ENCODE measurements at regions not wholly inside any gene's neighbourhood (a gene's known extent, or its start where the extent isn't known, plus 50 kb on each side); places are given as distances from the start of the nearest gene placed in this dataset.

- CTCF ChIA-PET: no interaction called here
- no peak for DNase-seq (ENCODE audit: extremely low spot score)
- POLR2A ChIA-PET: no interaction called here
- no peak for TF ChIP-seq CTCF (IDR thresholded peaks at IDR 0.05; ENCODE audit: control extremely low read depth, extremely low read depth, low read depth, missing control alignments)
Observed at GRCh38 chr11:92576315-92576714, 351.7 kb downstream of the FAT3 start.

- ChIA-PET CTCF (interaction anchor here (1.3 to 1.6 kb wide), 2 partner anchors 10 to 15 kb away, joined by 3 read pairs; no protein-coding TSS in a partner anchor), POLR2A (no interaction called here)
- no peak for TF ChIP-seq CTCF (IDR thresholded peaks at IDR 0.05; ENCODE audit: control extremely low read depth, extremely low read depth, low read depth, missing control alignments)
- DNase-seq (ENCODE audit: extremely low spot score): no peak
Observed at GRCh38 chr11:92580908-92581307, 356.3 kb downstream of the FAT3 start.

- POLR2A ChIA-PET: no interaction called here
- TF ChIP-seq CTCF (IDR thresholded peaks at IDR 0.05; ENCODE audit: control extremely low read depth, extremely low read depth, low read depth, missing control alignments): no peak
- no peak for DNase-seq (ENCODE audit: extremely low spot score)
- CTCF ChIA-PET: no interaction called here
Observed at GRCh38 chr11:92588393-92588792, 363.8 kb downstream of the FAT3 start.

GRCh38 chr11:92589512-92589911 is 364.9 kb downstream of the FAT3 start:
- no peak for TF ChIP-seq CTCF (IDR thresholded peaks at IDR 0.05; ENCODE audit: control extremely low read depth, extremely low read depth, low read depth, missing control alignments)
- DNase-seq (ENCODE audit: extremely low spot score): no peak
- POLR2A ChIA-PET: no interaction called here
- CTCF ChIA-PET: no interaction called here

- CTCF ChIA-PET: interaction anchor here (1.3 kb wide), 1 partner anchor 10 kb away, joined by 3 read pairs; no protein-coding TSS in a partner anchor
- POLR2A ChIA-PET: no interaction called here
- DNase-seq (ENCODE audit: extremely low spot score): no peak
- no peak for TF ChIP-seq CTCF (IDR thresholded peaks at IDR 0.05; ENCODE audit: control extremely low read depth, extremely low read depth, low read depth, missing control alignments)
Observed at GRCh38 chr11:92591521-92591920, 366.9 kb downstream of the FAT3 start.

- ChIA-PET POLR2A (no interaction called here), CTCF (interaction anchor here (0.9 kb wide), 1 partner anchor 9 kb away, joined by 3 read pairs; no protein-coding TSS in a partner anchor)
- no peak for DNase-seq (ENCODE audit: extremely low spot score)
Observed at GRCh38 chr11:92594251-92594650, 369.6 kb downstream of the FAT3 start.

More at GRCh38 chr11:92594251-92594650, 369.6 kb downstream of the FAT3 start:
- TF ChIP-seq CTCF (IDR thresholded peaks at IDR 0.05; ENCODE audit: control extremely low read depth, extremely low read depth, low read depth, missing control alignments): no peak
